ENCODE measurements at regions not wholly inside any gene's neighbourhood (a gene's known extent, or its start where the extent isn't known, plus 50 kb on each side); places are given as distances from the start of the nearest gene placed in this dataset.
"Not testable (repeated sequence)": the region's sequence is repeated elsewhere in the genome, so short reads cannot be mapped to it uniquely, and the experiment has no call there.

DNA sequence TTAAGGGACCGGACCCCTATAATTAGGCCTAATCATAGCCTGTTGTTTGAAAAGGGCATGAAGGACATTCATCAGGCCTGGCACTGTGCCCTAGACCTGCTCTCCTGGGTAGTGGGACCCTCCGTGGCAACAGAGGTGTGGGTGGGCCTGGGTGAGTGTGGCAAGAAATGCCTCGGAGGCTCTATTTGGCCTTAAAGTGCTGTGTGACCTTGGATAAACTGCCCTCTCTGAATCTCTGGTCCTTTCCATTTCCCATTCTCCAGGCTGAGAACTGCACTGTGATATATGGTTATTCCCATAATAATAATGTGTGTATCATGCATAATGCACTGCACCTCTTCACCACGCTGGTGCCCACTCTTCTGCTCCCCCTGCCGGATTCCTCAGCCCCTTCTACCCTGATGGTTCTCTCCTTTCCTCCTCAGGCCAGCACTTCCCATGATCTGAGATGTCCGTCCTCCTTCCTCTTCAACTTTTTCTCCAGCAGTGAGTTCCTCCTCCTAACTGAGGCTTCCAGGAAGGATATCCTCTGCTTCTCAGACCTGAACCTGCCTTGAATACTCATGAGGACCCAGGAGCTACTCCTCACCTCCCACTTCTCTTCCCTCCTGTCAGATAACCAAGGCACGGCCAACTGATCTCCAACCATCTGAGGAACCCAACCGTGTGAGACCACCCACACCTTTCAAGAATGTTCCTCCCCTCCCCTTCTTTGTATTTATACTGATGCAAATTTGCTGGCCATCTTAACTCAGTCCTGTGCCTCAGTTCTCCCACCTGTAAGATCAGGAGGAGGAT lies 111.0 kb upstream of the PZP start (continued):
- TF ChIP-seq, protein P1, sequence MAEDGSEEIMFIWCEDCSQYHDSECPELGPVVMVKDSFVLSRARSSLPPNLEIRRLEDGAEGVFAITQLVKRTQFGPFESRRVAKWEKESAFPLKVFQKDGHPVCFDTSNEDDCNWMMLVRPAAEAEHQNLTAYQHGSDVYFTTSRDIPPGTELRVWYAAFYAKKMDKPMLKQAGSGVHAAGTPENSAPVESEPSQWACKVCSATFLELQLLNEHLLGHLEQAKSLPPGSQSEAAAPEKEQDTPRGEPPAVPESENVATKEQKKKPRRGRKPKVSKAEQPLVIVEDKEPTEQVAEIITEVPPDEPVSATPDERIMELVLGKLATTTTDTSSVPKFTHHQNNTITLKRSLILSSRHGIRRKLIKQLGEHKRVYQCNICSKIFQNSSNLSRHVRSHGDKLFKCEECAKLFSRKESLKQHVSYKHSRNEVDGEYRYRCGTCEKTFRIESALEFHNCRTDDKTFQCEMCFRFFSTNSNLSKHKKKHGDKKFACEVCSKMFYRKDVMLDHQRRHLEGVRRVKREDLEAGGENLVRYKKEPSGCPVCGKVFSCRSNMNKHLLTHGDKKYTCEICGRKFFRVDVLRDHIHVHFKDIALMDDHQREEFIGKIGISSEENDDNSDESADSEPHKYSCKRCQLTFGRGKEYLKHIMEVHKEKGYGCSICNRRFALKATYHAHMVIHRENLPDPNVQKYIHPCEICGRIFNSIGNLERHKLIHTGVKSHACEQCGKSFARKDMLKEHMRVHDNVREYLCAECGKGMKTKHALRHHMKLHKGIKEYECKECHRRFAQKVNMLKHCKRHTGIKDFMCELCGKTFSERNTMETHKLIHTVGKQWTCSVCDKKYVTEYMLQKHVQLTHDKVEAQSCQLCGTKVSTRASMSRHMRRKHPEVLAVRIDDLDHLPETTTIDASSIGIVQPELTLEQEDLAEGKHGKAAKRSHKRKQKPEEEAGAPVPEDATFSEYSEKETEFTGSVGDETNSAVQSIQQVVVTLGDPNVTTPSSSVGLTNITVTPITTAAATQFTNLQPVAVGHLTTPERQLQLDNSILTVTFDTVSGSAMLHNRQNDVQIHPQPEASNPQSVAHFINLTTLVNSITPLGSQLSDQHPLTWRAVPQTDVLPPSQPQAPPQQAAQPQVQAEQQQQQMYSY (CRISPR knock-in tag; IDR thresholded peaks at IDR 0.05) = no peak
- TF ChIP-seq NFIC (IDR thresholded peaks at IDR 0.05; ENCODE audit: low read depth, low read length) (peak; percentile 22; the same call in 1 of the 2 replicates), MTA2 (IDR thresholded peaks at IDR 0.05; ENCODE audit: low read depth) (0 out of 2 replicates have a peak, but pooled peaks have one; percentile 37), TBL1XR1 (IDR thresholded peaks at IDR 0.05; ENCODE audit: low read depth, low read length) (0 out of 2 replicates have a peak, but pooled peaks have one; percentile 30), EGR1 (IDR thresholded peaks at IDR 0.05; ENCODE audit: borderline replicate concordance in 1 of 2, low read depth in 2 of 2, low read length in 2 of 2) (0 out of 3 replicates have a peak, but pooled peaks of 1 of the 2 experiments have one; percentile 25), PAX5 (IDR thresholded peaks at IDR 0.05; ENCODE audit: borderline replicate concordance, low read depth, low read length) (peak; percentile 73; the same call in 1 of the 2 replicates), BCL11A (IDR thresholded peaks at IDR 0.05; ENCODE audit: low read depth, low read length) (no peak)
- TF ChIP-seq, protein P2, sequence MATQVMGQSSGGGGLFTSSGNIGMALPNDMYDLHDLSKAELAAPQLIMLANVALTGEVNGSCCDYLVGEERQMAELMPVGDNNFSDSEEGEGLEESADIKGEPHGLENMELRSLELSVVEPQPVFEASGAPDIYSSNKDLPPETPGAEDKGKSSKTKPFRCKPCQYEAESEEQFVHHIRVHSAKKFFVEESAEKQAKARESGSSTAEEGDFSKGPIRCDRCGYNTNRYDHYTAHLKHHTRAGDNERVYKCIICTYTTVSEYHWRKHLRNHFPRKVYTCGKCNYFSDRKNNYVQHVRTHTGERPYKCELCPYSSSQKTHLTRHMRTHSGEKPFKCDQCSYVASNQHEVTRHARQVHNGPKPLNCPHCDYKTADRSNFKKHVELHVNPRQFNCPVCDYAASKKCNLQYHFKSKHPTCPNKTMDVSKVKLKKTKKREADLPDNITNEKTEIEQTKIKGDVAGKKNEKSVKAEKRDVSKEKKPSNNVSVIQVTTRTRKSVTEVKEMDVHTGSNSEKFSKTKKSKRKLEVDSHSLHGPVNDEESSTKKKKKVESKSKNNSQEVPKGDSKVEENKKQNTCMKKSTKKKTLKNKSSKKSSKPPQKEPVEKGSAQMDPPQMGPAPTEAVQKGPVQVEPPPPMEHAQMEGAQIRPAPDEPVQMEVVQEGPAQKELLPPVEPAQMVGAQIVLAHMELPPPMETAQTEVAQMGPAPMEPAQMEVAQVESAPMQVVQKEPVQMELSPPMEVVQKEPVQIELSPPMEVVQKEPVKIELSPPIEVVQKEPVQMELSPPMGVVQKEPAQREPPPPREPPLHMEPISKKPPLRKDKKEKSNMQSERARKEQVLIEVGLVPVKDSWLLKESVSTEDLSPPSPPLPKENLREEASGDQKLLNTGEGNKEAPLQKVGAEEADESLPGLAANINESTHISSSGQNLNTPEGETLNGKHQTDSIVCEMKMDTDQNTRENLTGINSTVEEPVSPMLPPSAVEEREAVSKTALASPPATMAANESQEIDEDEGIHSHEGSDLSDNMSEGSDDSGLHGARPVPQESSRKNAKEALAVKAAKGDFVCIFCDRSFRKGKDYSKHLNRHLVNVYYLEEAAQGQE (IDR thresholded peaks at IDR 0.05; ENCODE audit: low read depth, low read length) = no peak

DNA sequence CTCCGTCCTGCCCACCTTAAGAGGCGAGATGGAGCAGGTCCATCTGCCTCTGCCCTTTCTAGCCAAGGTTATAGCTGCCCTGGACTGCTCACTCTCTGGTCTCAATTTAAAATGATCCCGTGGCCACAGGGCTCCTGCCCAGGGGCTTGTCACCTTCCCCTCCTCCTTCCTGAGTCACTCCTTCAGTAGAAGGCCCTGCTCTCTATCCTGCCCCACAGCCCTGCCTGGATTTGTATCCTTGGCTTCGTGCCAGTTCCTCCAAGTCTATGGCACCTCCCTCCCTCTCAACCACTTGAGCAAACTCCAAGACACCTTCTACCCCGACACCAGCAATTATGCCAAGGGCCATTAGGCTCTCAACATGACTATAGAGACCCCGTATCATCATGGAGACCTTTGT lies 105.3 kb upstream of the PZP start:
- RAD21 ChIA-PET (ENCODE audit: unreplicated experiment); BruUV-seq (replicated peaks); H4K20me1 ChIP-seq (ENCODE audit: control insufficient read depth, insufficient read depth); H3K79me2 ChIP-seq (ENCODE audit: control insufficient read depth, insufficient read depth, low read length); CTCF ChIA-PET; H2AFZ ChIP-seq (ENCODE audit: control insufficient read depth, low read depth, low read length); H3K4me3 ChIP-seq; H3K9ac ChIP-seq (ENCODE audit: control insufficient read depth, insufficient read depth, low read length); SMC1A ChIA-PET (ENCODE audit: uncharacterized antibody, unreplicated experiment); DNase-seq (ENCODE audit: low read depth, low spot score); ATAC-seq; H3K4me1 ChIP-seq (ENCODE audit: control insufficient read depth, insufficient read depth, low read length); FAIRE-seq; H3K9me3 ChIP-seq (replicated peaks; ENCODE audit: control insufficient read depth, insufficient read depth, low read length); in situ Hi-C loops (cut with MboI); intact Hi-C loops (cut with micrococcal nuclease; ENCODE audit: unreplicated experiment); H3K4me2 ChIP-seq (ENCODE audit: control insufficient read depth, insufficient read depth); POLR2A ChIA-PET; H3K27ac ChIP-seq (ENCODE audit: control insufficient read depth, insufficient read depth); H3K27me3 ChIP-seq (replicated peaks in 1 of 2; ENCODE audit: control insufficient read depth in 2 of 2, insufficient read depth in 2 of 2, low read length in 1 of 2); H3K36me3 ChIP-seq (ENCODE audit: control insufficient read depth in 2 of 2, insufficient read depth in 2 of 2, low read length in 1 of 2): not testable (repeated sequence)
- whole genome bisulfite sequencing (ENCODE audit: insufficient coverage, insufficient replicate concordance, low lambda C conversion rate, missing lambda C conversion rate) = 64% methylated on average over 6 of the region's 6 CpGs
